SK-N-SH (cell line): ENCODE measurements at regions not wholly inside any gene's neighbourhood (a gene's known extent, or its start where the extent isn't known, plus 50 kb on each side); places are given as distances from the start of the nearest gene placed in this dataset.

ENCODE experiments used
- CTCF ChIA-PET: fragments of 300-600, 350-600 bp; formaldehyde crosslinking; extraction: SDS; loops from one replicate; lab custom pipeline; 2021; lab: Yijun Ruan, JAX
- POLR2A ChIA-PET: fragments of 350-600 bp; sonication (Branson Sonifier 250); formaldehyde crosslinking; extraction: SDS; loops from one replicate; lab custom pipeline; 2020; ENCODE audit warnings: antibody characterized with exemption, inconsistent platforms; lab: Yijun Ruan, JAX
- DNase-seq: peaks from one replicate; pipeline ENCODE4 v3.0.0; 2012
- H2AFZ ChIP-seq: fragments of 200-600 bp; sonication (generic); 2 replicates; pipeline ENCODE4 v1.8.1; 2016; ENCODE audit warnings: antibody characterized with exemption, mild to moderate bottlenecking, low read depth
- H3F3A ChIP-seq: fragments of 200-600 bp; sonication (generic); replicated peaks from 2 replicates; pipeline ENCODE3; 2016; ENCODE audit warnings: antibody characterized with exemption, mild to moderate bottlenecking; ENCODE audit not compliant: insufficient read depth
- H3K27ac ChIP-seq, 2 experiments: fragments of 200-500 bp in 1 of 2; fragments of 200-600 bp in 1 of 2; sonication (Bioruptor generic) in 1 of 2; sonication (generic), shearing (Covaris generic) in 1 of 2; 2 replicates each; pipeline versions ENCODE4 v1.5.1 to v1.6.1; 2014 to 2016; ENCODE audit warnings: low read depth in 2 of 2, inconsistent platforms in 1 of 2, low read length in 1 of 2, mild to moderate bottlenecking in 1 of 2, mixed read lengths in 1 of 2
- H3K27me3 ChIP-seq: fragments of 200-600 bp; sonication (generic), shearing (Covaris generic); 2 replicates; pipeline ENCODE4 v1.6.1; 2016; ENCODE audit warnings: mixed run types; ENCODE audit not compliant: insufficient read depth
- H3K36me3 ChIP-seq, 2 experiments: fragments of 200-500 bp in 1 of 2; fragments of 200-600 bp in 1 of 2; sonication (Bioruptor generic) in 1 of 2; sonication (generic) in 1 of 2; replicated peaks in 1 of 2; 2 replicates each; pipeline versions ENCODE3 to v1.5.1; 2014 to 2016; ENCODE audit warnings: low read length in 1 of 2, mild to moderate bottlenecking in 1 of 2; ENCODE audit not compliant: insufficient read depth in 2 of 2, control insufficient read depth in 1 of 2
- H3K4me1 ChIP-seq, 2 experiments: fragments of 200-500 bp in 1 of 2; fragments of 200-600 bp in 1 of 2; sonication (Bioruptor generic) in 1 of 2; sonication (generic), shearing (Covaris generic) in 1 of 2; 2 replicates each; pipeline versions ENCODE4 v1.5.1 to v1.6.1; 2014 to 2016; ENCODE audit warnings: low read depth in 1 of 2, low read length in 1 of 2, mixed run types in 1 of 2; ENCODE audit not compliant: insufficient read depth in 2 of 2, control insufficient read depth in 1 of 2
- H3K4me2 ChIP-seq: fragments of 200-600 bp; sonication (generic), shearing (Covaris generic); 2 replicates; pipeline ENCODE4 v1.6.1; 2017; ENCODE audit warnings: mixed run types
- H3K4me3 ChIP-seq, 2 experiments: fragments of 200-500 bp in 1 of 2; fragments of 200-600 bp in 1 of 2; sonication (Bioruptor generic) in 1 of 2; sonication (generic), shearing (Covaris generic) in 1 of 2; 2 replicates each; pipeline versions ENCODE4 v1.5.1 to v1.8.1; 2014 to 2016; ENCODE audit warnings: low read depth in 2 of 2, inconsistent platforms in 1 of 2, low read length in 1 of 2, mild to moderate bottlenecking in 1 of 2, mixed read lengths in 1 of 2, moderate library complexity in 1 of 2
- H3K79me2 ChIP-seq: fragments of 200-600 bp; sonication (generic); 2 replicates; pipeline ENCODE4 v1.8.1; 2017; ENCODE audit warnings: mild to moderate bottlenecking; ENCODE audit not compliant: insufficient read depth
- H3K9ac ChIP-seq: fragments of 200-600 bp; sonication (generic); 2 replicates; pipeline ENCODE4 v1.6.1; 2017; ENCODE audit warnings: mixed run types
- H3K9me2 ChIP-seq: fragments of 200-600 bp; sonication (generic); 2 replicates; pipeline ENCODE4 v1.6.1; 2017; ENCODE audit warnings: mixed run types
- H3K9me3 ChIP-seq: fragments of 200-600 bp; sonication (generic); 2 replicates; pipeline ENCODE4 v1.6.1; 2017; ENCODE audit warnings: mixed run types, mild to moderate bottlenecking, moderate library complexity
- H4K20me1 ChIP-seq: fragments of 200-600 bp; sonication (generic); 2 replicates; pipeline ENCODE4 v1.6.1; 2017; ENCODE audit warnings: mild to moderate bottlenecking, mixed run types; ENCODE audit not compliant: insufficient read depth
- ELF1 ChIP-seq: IDR thresholded peaks from 2 replicates; pipeline ENCODE4 v1.4.0; 2012
- FOSL2 ChIP-seq: IDR thresholded peaks from 2 replicates; pipeline ENCODE4 v1.4.0; 2012; ENCODE audit warnings: low read depth, mild to moderate bottlenecking, moderate library complexity, borderline replicate concordance
- GATA2 ChIP-seq: sonication (generic); formaldehyde crosslinking; IDR thresholded peaks from 2 replicates; pipeline ENCODE4 v1.5.0; 2020; ENCODE audit warnings: mild to moderate bottlenecking, missing genetic modification reagents
- MAX ChIP-seq: IDR thresholded peaks from 2 replicates; pipeline ENCODE4 v1.4.0; 2012; ENCODE audit warnings: low read depth
- MXI1 ChIP-seq: IDR thresholded peaks from 2 replicates; pipeline ENCODE4 v1.6.1; 2012; ENCODE audit warnings: mild to moderate bottlenecking, low read depth, low read length, improper control_type of control experiment
- NRF1 ChIP-seq: IDR thresholded peaks from 2 replicates; pipeline ENCODE4 v1.6.1; 2012; ENCODE audit warnings: low read depth, mild to moderate bottlenecking, low read length
- RFX5 ChIP-seq: IDR thresholded peaks from 2 replicates; pipeline ENCODE4 v1.6.1; 2012; ENCODE audit warnings: mild to moderate bottlenecking, improper control_type of control experiment, low read length
- SIN3A ChIP-seq: IDR thresholded peaks from 2 replicates; pipeline ENCODE4 v1.6.1; 2012; ENCODE audit warnings: low read depth, mild to moderate bottlenecking, low read length, moderate library complexity, borderline replicate concordance
- SMC3 ChIP-seq: IDR thresholded peaks from 2 replicates; pipeline ENCODE4 v1.6.1; 2012; ENCODE audit warnings: low read depth, low read length, improper control_type of control experiment
- YY1 ChIP-seq: IDR thresholded peaks from 2 replicates; pipeline ENCODE4 v1.4.0; 2012; ENCODE audit warnings: low read depth, mild to moderate bottlenecking
- WGBS: methylation state at CpG from one replicate; pipeline ENCODE4 v1.1.6; 2017; ENCODE audit warnings: low lambda C conversion rate; 5-methylcytosine and 5-hydroxymethylcytosine counted together
- TF ChIP-seq, protein P1 (sequence below): fragments of 150-350 bp; IDR thresholded peaks from 2 replicates; pipeline ENCODE4 v1.6.1; 2016; ENCODE audit warnings: mild to moderate bottlenecking, low read depth, low read length
- TF ChIP-seq, protein P2 (sequence below): IDR thresholded peaks from 2 replicates; pipeline ENCODE4 v1.4.0; 2012; ENCODE audit warnings: low read depth, borderline replicate concordance

- no peak for DNase-seq
- no peak overlapping the region for H3K4me3 ChIP-seq
- peaks cover 26% of the 10 kb centered on the region for H3F3A ChIP-seq
- H4K20me1 ChIP-seq: no peaks in the 10 kb centered on the region
- POLR2A ChIA-PET: no interaction called here
- H3K4me2 ChIP-seq: no peak overlapping the region
- H3K79me2 ChIP-seq: no peaks in the 10 kb centered on the region
- no peaks in the 10 kb centered on the region for H3K9me3 ChIP-seq
- no peaks in the 10 kb centered on the region for H3K9me2 ChIP-seq
- CTCF ChIA-PET: no interaction called here
- no peaks in the 10 kb centered on the region for H3K36me3 ChIP-seq
- H2AFZ ChIP-seq: no peak overlapping the region
- peaks cover 0 to 17% of the 10 kb centered on the region in 2 experiments; a peak in 3 of 4 replicates for H3K4me1 ChIP-seq
- H3K9ac ChIP-seq: no peak overlapping the region
- no peak overlapping the region for H3K27ac ChIP-seq
- 95% methylated on average over 5 of the region's 5 CpGs for WGBS
- H3K27me3 ChIP-seq: no peaks in the 10 kb centered on the region
- TF ChIP-seq RFX5 (no peak), NRF1 (no peak), MXI1 (no peak), MAX (no peak)
Measured at GRCh38 chr2:37738266-37738885, 66.9 kb upstream of the CDC42EP3 start.

GRCh38 chr2:37739153-37739552 lies 67.7 kb upstream of the CDC42EP3 start:
- no peak for DNase-seq
- H3K4me3 ChIP-seq: no peak overlapping the region
- H3K36me3 ChIP-seq: no peaks in the 10 kb centered on the region
- 91% methylated on average over 4 of the region's 4 CpGs for WGBS
- H3K27ac ChIP-seq: no peak overlapping the region
- no peak overlapping the region for H2AFZ ChIP-seq
- CTCF ChIA-PET: no interaction called here
- peaks cover 0 to 17% of the 10 kb centered on the region in 2 experiments; a peak in 3 of 4 replicates for H3K4me1 ChIP-seq
- no peaks in the 10 kb centered on the region for H4K20me1 ChIP-seq
- H3K9me2 ChIP-seq: no peaks in the 10 kb centered on the region
- H3K79me2 ChIP-seq: no peaks in the 10 kb centered on the region
- no peak overlapping the region for H3K9ac ChIP-seq
- H3K9me3 ChIP-seq: no peaks in the 10 kb centered on the region
- no peaks in the 10 kb centered on the region for H3K27me3 ChIP-seq
- TF ChIP-seq, protein P1, sequence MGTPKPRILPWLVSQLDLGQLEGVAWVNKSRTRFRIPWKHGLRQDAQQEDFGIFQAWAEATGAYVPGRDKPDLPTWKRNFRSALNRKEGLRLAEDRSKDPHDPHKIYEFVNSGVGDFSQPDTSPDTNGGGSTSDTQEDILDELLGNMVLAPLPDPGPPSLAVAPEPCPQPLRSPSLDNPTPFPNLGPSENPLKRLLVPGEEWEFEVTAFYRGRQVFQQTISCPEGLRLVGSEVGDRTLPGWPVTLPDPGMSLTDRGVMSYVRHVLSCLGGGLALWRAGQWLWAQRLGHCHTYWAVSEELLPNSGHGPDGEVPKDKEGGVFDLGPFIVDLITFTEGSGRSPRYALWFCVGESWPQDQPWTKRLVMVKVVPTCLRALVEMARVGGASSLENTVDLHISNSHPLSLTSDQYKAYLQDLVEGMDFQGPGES: no peak
- no peak for TF ChIP-seq SMC3
- TF ChIP-seq FOSL2: no peak
- TF ChIP-seq NRF1: no peak
- TF ChIP-seq SIN3A: no peak
- TF ChIP-seq MXI1: no peak
- TF ChIP-seq YY1: no peak
- no peak for TF ChIP-seq ELF1
- TF ChIP-seq, protein P2, sequence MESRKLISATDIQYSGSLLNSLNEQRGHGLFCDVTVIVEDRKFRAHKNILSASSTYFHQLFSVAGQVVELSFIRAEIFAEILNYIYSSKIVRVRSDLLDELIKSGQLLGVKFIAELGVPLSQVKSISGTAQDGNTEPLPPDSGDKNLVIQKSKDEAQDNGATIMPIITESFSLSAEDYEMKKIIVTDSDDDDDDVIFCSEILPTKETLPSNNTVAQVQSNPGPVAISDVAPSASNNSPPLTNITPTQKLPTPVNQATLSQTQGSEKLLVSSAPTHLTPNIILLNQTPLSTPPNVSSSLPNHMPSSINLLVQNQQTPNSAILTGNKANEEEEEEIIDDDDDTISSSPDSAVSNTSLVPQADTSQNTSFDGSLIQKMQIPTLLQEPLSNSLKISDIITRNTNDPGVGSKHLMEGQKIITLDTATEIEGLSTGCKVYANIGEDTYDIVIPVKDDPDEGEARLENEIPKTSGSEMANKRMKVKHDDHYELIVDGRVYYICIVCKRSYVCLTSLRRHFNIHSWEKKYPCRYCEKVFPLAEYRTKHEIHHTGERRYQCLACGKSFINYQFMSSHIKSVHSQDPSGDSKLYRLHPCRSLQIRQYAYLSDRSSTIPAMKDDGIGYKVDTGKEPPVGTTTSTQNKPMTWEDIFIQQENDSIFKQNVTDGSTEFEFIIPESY: no peak
- no peak for TF ChIP-seq GATA2 (CRISPR knock-in tag)
- peaks cover 26% of the 10 kb centered on the region for H3F3A ChIP-seq
- no peak overlapping the region for H3K4me2 ChIP-seq
- POLR2A ChIA-PET: no interaction called here
